AG10803 (cell line): ENCODE measurements at regions not wholly inside any gene's neighbourhood (a gene's known extent, or its start where the extent isn't known, plus 50 kb on each side); places are given as distances from the start of the nearest gene placed in this dataset.

Experiments
- DNase-seq: peaks from one replicate; pipeline ENCODE4 v3.0.0; 2010; ENCODE audit warnings: low read depth
- H3K4me3 ChIP-seq: 2 replicates; pipeline ENCODE4 v1.5.1; 2011; ENCODE audit warnings: mild to moderate bottlenecking, low read length, control low read depth
- TF ChIP-seq, protein P1 (sequence below): conservative IDR thresholded peaks from 2 replicates; pipeline ENCODE4 v1.5.1; 2011; ENCODE audit warnings: mild to moderate bottlenecking, low read length, control low read depth, inconsistent platforms

DNA sequence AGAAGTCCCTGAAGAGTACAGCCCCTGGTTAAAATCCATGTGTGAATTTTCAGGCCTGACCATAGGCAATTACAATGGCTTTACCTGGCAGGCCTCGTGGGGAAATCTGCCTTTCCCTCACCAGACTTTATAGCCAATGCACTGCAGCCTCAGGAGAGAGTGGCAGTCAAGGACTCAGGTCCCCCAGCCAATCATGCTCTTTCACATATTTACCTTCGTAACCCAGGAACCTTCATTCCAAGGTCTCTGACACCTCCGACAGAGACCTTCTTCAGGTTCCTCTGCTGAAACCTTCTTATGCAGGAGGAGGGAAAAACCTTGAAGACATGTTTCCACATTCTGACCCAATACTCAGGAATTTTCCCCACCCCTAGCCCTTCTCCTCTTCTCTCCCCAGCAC lies 118.9 kb downstream of the FASLG start:
- no peak for DNase-seq
- TF ChIP-seq, protein P1, sequence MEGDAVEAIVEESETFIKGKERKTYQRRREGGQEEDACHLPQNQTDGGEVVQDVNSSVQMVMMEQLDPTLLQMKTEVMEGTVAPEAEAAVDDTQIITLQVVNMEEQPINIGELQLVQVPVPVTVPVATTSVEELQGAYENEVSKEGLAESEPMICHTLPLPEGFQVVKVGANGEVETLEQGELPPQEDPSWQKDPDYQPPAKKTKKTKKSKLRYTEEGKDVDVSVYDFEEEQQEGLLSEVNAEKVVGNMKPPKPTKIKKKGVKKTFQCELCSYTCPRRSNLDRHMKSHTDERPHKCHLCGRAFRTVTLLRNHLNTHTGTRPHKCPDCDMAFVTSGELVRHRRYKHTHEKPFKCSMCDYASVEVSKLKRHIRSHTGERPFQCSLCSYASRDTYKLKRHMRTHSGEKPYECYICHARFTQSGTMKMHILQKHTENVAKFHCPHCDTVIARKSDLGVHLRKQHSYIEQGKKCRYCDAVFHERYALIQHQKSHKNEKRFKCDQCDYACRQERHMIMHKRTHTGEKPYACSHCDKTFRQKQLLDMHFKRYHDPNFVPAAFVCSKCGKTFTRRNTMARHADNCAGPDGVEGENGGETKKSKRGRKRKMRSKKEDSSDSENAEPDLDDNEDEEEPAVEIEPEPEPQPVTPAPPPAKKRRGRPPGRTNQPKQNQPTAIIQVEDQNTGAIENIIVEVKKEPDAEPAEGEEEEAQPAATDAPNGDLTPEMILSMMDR = no peak
- no peak overlapping the region for H3K4me3 ChIP-seq

DNA sequence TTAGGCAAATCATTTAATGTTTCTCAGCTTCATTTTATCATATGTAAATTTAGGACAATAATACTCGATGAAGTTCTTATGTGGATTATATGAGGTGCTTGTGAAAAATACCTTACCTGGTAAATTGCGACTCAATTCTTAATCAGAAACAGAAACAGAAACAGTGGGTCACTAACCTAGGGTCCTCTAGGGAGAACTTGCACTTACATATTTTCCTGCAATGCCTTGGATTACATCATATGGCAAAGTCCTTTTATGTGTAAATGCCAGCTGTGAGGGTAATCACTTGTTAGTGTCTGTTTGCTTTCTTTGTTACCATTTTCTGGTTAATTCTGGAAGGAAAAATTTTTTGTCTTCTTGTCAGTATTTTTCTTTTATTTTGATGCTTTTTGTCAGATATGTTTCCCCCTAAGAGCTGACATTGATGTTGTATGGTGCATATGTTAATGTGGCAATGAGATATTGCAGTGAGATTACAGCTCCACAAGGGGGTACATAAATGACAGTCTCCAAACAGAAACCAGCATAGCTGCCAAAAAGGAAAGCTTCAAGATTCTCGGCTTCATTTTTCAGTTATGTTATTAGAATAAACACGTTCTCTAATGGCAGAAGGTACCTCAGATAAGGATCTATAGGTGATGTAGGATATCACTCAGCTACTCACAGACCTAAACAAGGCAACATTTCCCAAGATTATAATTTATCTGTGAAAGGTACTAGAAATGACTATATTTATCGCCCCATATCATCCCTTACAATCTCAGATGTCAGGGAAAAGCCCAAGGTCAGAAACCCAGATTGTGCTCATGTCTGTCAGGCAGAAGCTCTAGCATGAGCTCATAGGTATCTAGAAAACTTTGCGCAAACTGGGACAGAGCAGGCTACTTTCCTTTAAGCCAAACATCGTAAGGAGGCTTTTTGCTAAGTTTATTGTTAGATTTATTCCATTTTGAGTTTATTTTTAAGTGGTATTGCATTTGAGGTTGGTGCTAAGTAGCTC lies 119.9 kb downstream of the FASLG start:
- TF ChIP-seq, protein P1 = peak; percentile 40
- DNase-seq = peak; percentile 16
- H3K4me3 ChIP-seq = no peak overlapping the region

DNA sequence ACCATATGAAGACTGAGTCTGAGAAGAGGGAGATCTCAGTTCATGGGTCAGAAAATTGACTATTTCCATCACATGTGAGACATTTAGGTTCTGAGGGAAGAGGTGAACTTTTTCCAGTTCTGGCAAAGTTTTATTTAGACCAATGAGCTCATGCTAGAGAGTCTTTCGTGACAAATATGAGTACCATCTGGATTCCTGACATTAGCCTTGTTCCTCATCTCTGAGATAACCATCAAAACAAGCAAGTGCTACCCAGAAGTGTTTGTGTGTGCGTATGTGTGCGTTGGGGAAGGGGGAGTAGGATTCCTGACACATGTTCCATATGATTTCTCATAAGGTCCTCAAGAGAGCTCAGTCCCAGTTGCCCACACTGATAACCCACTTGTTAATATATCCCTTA lies 120.6 kb downstream of the FASLG start:
- TF ChIP-seq, protein P1 = no peak
- peak; percentile 33 for DNase-seq
- no peak overlapping the region for H3K4me3 ChIP-seq

DNA sequence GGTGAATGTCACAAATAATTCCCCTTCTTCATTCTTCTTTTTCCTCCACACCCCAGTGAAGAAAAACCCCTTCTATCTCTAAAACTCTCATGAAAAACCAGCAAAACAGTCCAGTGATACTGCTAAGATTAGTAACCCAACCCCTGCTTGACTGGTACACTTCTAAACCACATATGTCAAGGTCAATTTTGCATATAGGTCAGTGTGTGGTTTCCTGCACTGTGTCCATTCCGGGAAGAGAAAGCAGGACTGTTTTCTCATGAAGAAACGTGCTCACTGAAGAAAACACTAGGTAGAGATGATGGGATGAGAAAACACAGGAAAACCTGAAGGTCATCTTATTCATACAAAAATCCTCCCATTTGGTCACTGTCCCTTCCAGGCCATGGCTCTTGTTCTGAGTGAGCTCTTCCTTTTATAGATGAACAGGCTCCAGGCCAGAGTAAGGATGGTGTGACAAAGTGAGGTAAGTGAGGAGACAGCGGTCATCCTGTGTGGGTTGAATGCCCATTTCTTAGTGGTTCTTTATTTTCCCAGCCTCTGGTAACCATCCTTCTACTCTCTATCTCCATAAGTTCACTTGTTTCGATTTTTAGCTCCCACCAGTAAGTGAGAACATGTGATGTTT lies 122.7 kb downstream of the FASLG start:
- H3K4me3 ChIP-seq = no peak overlapping the region
- TF ChIP-seq, protein P1 = no peak
- no peak for DNase-seq

DNA sequence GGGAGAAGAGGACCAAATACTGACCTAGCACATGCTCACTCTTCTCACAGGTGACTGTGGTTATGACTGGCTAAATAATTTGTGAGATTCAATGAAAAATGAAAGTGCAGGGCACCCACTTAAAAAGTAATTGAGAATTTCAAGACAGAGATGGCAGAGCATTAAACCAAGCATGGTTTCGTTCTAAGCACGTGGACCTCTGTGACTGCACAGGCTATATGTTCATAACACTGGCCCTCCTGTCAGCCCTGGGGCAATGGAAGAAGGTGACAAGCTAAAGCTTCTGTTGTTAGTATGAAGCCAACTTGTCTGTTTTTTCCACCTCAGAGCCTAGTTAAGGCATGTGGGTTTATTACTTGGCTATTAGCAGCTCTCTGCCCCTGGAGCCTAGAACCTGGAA lies 130.9 kb downstream of the FASLG start:
- TF ChIP-seq, protein P1 = no peak
- DNase-seq = no peak
- H3K4me3 ChIP-seq = no peak overlapping the region

DNA sequence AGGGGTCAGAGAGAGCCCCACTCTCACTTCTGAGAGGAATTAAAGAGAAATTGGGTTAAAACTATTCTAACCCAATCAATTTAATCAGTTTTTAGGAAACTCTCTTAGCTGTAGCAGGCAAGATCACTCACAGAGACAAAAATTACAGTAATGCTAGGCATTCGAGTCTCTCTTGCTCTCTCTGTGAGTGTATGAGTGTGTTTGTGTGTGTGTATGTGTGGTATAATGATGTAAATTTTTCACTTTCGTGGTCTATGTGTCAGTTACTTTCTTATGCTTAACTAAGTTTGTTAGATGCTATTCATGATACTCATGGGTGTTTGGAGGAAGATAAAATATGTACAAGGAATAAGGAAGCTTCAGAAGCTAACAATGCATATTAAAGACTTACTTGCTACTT lies 131.3 kb downstream of the FASLG start:
- H3K4me3 ChIP-seq = no peak overlapping the region
- DNase-seq = peak; percentile 50
- TF ChIP-seq, protein P1 = no peak
